ENCODE measurements at regions not wholly inside any gene's neighbourhood (a gene's known extent, or its start where the extent isn't known, plus 50 kb on each side); places are given as distances from the start of the nearest gene placed in this dataset.

DNA sequence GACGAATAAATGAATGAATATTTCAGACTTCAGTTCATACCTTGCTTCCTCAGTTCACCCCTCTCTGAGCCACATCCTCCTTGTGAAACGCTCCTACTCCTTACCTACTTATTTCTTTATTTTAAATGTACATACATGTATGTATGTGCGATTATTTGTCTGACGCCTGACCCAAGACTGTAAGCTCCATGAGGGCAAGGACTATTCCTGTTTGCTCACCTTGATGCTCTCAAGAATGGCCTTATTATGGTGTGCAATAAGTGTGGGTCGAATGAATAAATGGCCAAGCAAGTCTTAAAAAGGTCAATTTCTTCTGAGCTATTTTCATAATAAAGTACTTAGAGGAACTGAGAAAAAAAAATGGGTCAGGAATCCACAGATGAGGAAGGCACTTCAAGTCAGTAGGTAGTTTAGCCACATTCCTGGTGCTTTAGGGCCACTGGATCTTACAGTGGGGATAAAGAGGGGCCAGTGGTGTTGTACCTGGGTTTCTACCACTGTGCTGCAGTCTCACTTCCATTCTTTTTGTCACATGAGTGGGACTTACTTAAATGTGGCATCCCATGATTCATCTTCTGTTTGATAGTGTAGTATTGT lies 74.7 kb downstream of the SDC1 start:
- no peak for DNase-seq

DNA sequence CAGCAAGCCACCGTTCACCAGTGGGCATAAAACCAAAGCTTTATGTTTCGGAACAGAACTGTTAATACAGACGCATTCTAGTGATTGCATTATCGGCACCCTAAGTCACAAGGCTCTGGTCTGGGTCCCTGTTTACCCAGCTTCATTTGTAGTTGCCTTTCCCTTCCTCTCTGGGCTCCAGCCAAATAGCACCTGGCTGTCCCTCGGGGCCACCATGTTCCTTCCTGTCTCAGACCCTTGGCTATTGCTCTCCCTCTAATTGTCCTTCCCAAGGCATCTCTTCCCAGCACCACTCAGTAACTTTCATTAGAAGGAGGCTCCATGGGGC lies 75.3 kb downstream of the SDC1 start:
- DNase-seq = no peak

DNA sequence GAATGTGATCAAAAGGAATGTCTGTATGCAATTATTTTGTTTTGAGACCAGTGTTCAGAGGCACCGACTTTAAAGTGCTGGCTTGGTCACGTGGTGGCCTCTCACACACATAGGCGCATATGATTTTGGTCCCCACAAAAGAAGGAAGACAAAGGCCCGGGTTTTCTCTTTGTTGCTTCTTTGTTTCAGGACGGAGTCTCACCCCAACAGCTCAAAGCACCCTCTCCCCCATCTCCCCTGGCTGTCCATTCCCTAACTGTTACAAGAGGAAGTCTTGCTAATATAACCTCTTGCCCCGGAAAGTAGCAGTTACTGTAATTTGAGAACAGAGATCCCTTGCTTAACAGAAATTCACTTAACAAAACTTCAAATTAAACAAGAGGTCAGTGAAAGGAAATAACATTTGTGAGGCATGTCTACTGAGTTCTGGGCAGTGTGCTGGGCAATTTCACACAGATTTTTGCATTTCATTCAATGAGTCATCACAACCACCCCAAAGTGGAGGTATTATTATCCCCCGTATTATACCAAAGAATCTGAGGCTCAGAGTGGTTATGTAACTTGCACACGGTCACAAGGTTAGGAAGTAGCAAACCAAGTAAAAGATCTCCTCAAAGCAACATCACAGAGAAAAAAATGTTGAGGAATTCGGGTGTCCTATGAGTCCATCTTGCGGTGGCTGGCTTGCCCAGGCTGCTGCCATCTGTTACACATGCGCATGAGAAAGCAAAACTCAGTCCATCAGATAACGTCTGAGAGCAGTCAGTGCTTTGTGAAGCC lies 75.8 kb downstream of the SDC1 start:
- no peak for DNase-seq

- no peak for DNase-seq
Measured at GRCh38 chr2:20148426-20148922, 76.5 kb downstream of the SDC1 start.

- DNase-seq = no peak
Measured at GRCh38 chr2:20147351-20147750, 77.6 kb downstream of the SDC1 start.

- no peak for DNase-seq
Measured at GRCh38 chr2:20146401-20146800, 78.5 kb downstream of the SDC1 start.

GRCh38 chr2:20145497-20146193 lies 79.3 kb downstream of the SDC1 start:
- DNase-seq = no peak

DNA sequence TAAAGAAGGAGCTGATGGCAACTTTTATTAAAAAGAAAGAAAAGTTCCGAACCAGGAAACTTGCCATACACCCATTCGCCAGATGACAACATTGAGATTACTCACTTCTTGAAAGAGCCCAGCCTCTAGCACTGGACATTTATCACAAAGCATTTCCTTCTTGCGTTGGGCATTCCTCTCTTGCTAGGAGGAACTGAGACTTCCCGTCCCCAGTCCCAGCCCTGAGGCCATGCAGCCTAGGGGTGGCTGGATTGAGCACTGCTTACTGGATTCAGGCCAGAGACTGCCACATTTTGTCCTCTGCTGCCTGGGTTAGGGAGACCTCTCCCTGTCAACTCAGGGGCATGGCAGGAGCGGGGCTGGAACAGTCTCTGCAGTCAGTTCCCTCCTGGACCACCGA lies 80.1 kb downstream of the SDC1 start:
- no peak for DNase-seq

GRCh38 chr2:20144196-20144595 lies 80.7 kb downstream of the SDC1 start:
- DNase-seq = no peak

DNA sequence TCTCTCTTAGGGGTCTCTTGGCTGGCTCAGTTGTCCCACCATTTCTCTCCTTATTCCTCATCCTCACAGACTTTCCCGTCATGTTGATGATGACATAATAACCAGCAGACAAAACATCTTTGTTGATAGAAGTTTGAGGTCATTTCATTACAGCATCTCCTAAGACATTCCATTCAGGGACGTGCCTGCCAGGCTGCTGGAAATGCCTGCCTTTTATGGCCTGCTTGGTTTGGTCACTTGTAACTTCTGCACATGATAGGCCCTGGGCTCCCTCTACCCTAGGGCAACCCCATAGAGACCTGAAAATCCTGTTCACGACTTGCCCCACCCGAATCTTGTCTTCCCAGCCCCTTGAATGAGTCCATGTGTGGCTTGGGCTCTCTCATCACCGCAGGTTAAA lies 81.7 kb downstream of the SDC1 start:
- DNase-seq = no peak

GRCh38 chr2:20141806-20142205 lies 83.1 kb downstream of the SDC1 start:
- no peak for DNase-seq

- no peak for DNase-seq
Measured at GRCh38 chr2:20141056-20141762, 83.7 kb downstream of the SDC1 start.

- no peak for DNase-seq
Measured at GRCh38 chr2:20140321-20141055, 84.4 kb downstream of the SDC1 start.

- no peak for DNase-seq
Measured at GRCh38 chr2:20139407-20140172, 85.3 kb downstream of the SDC1 start.

DNA sequence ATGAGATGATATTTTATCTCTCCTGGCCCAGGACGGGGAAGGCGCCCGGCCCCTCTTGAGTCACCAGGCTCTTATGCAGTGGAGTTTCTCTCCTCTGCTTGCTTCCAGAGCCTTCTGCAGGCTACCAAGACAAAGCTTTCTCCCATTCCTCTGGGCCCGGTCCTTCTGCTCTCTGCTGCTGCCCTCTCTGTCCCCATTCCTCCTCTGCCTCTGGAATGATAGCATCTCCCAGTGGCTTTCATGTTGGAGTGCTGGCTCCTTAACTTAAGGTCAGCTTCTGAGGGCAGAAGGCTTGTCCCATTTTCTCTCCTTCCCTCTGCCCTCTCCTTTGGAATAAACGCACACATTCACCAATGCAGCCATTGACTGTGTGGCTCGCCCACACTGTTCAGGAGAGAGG lies 86.2 kb downstream of the SDC1 start:
- no peak for DNase-seq

GRCh38 chr2:20137884-20138283 lies 86.5 kb upstream of the LAPTM4A start:
- no peak for DNase-seq

GRCh38 chr2:20137131-20137571 lies 85.7 kb upstream of the LAPTM4A start:
- no peak for DNase-seq

- DNase-seq = no peak
Measured at GRCh38 chr2:20136149-20136548, 84.7 kb upstream of the LAPTM4A start.

GRCh38 chr2:20135631-20136050 lies 84.2 kb upstream of the LAPTM4A start:
- no peak for DNase-seq

DNA sequence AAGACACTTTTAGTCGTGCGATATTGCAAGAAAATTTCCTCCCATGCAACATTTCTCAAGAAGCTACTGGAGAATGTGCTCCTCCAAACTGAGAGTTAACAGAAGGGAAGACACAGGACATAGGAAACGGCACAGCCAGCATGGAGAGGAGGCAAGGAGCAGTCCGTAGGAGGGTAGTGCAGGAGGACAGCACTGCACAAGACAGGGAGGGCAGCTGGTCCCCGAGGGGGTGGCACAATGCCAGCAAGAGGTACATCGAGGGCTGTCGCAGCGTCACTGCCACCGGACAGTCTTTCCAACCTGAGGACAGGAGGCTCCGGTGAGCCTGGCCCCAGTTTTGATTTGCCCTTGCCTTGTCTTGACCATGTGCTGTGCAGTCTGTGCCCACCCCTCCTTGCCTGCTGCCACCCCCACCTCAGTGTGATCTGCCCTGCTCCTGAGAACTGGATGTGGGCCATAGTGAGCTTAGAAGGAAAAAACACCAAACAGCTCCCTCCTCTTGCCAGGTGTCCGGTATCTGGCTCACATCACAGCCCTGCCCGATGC lies 81.6 kb upstream of the LAPTM4A start:
- no peak for DNase-seq

GRCh38 chr2:20130821-20131645 lies 79.6 kb upstream of the LAPTM4A start:
- no peak for DNase-seq

Measured in activated T-cell treated with anti-CD3 and anti-CD28 coated beads, Interleukin-2, amount 50 U/mL, for 1 hour (primary cell).